GM10266 (cell line): ENCODE measurements at regions not wholly inside any gene's neighbourhood (a gene's known extent, or its start where the extent isn't known, plus 50 kb on each side); places are given as distances from the start of the nearest gene placed in this dataset.

Source experiments
- DNase-seq: peaks from one replicate; pipeline ENCODE4 v3.0.0; 2012; ENCODE audit errors: extremely low spot score
- CTCF ChIP-seq: IDR thresholded peaks from 2 replicates; pipeline ENCODE4 v1.5.1; 2012; ENCODE audit warnings: mild to moderate bottlenecking, low read depth; ENCODE audit not compliant: control insufficient read depth, insufficient read depth; ENCODE audit errors: missing control alignments

DNA sequence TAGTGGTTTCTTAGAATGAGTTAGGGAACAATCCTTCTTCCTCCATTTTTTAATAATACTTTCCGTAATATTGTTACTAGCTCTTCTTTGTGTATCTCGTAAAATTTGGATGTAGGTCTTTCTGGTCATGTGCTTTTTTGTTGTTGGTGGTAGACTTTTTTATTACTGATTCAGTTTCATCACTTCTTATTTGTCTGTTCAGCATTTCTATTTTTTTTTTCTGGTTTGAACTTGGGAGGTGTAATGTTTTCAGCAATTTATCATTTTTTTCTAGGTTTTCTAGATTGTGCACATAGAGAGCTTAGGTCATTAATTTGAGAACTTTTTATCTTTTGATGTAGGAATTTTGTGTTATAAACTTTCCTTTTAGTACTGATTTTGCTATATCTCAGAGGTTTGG is 1299.9 kb downstream of the FSCB start:
- DNase-seq: no peak
- TF ChIP-seq CTCF: no peak

DNA sequence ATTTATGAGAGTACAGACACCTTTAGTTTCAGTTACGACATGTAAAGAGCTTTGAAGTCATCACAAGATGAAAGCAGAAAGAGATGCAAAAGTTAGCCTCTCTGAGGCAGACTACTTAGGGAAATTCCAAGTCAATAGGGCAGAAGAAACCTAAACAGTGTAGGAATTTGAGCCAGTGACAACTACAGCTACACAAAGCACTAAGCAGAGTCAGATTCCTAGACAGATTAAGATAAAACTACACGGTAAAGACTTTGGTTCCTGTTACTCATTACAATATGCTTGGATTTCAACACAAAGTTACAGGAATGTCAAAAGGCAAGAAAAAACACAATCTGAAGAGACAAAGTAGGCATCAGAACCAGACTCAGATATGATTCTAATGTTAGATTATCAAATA is 1302.3 kb downstream of the FSCB start:
- no peak for TF ChIP-seq CTCF
- no peak for DNase-seq

DNA sequence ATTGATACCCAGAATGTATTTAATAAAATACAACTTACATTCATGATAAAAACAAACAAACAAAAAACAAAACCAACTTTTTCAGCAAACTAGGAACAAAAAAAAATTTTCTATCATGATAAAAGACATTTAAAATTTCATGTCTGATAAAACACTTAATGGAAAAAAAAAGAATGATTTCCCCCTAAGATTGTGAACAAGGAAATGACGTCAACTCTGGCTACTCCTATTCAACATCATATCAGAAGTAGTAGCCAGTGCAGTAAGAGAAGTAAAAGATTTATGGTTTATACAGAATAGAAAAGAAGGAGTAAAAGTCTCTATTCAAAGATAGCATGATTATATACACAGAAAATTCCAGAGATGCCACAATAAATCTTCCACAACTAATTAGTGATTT is 1306.6 kb downstream of the FSCB start:
- TF ChIP-seq CTCF: no peak
- no peak for DNase-seq

DNA sequence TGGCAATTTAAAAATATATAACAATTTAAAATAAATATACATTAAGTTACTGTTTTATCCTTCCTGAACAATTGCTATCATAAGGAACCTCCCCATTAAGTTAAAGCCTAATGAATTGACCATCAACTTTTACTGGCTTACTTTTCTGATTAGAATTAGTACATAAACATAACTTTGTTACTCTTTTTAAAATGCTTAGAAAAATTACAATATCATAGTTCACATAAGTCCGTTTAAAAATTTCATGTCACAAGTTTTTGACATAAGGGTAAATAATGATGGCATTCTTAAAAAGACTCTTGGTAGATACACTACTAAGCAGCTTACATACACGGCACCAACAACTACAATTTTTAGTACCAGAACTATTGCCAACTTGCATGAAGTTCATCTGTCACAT is 1308.6 kb downstream of the FSCB start:
- no peak for TF ChIP-seq CTCF
- DNase-seq: no peak

DNA sequence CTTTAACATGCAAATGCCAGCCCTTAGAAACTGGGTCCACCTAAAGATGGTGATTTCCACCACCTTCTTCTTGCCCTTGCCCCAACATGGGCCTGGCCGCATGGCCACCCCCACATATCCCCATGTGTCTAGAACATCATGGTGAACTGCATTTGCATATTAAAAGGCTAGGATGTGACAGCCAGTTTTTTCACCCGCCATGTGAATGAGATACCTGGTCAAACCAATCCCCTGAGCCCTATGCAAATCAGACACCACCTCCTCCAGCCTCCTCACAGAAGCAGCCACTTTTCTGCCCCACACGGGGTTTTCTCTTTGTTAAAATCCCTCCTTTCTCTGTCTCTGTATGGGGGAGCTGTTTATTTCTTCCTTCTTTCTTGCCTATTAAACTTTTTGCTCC is 1322.5 kb downstream of the FSCB start:
- no peak for TF ChIP-seq CTCF

GRCh38 chr14:43183916-43184315 is 1323.2 kb downstream of the FSCB start:
- DNase-seq: no peak
- no peak for TF ChIP-seq CTCF

More for the DNA sequence above, 1322.5 kb downstream of the FSCB start:
- no peak for DNase-seq

- TF ChIP-seq CTCF: no peak
- DNase-seq: no peak
Measured at GRCh38 chr14:43175896-43176295, 1331.2 kb downstream of the FSCB start.
